ENCODE measurements at regions not wholly inside any gene's neighbourhood (a gene's known extent, or its start where the extent isn't known, plus 50 kb on each side); places are given as distances from the start of the nearest gene placed in this dataset.

DNA sequence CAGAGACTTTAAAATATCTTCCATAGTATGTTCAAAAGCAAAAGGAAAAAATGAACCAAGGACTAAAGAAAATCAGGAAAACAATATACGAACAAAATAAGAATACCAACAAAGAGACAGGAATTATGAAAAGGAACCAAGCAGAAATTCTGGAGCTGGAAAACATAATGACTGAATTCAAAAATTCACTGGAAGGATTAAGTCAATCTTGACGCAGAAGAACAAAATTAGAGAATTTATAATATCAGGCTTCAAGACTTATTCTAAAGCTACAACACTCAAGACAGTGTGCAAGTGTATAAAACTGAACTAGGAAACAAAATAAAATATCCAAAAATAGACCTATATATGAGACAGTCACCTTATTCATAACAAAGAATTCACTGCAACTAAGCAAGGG lies 56.9 kb upstream of the GYPC start:
- no peaks in the 10 kb centered on the region for H3K4me1 ChIP-seq (ENCODE audit: low read length)
- no peak overlapping the region for H3K4me3 ChIP-seq (ENCODE audit: low read length)
- no peaks in the 10 kb centered on the region for H3F3A ChIP-seq (ENCODE audit: insufficient read depth, low read length)
- no peaks in the 10 kb centered on the region for H3K9me3 ChIP-seq (replicated peaks; ENCODE audit: insufficient read depth, low read length)
- no peak overlapping the region for H3K4me2 ChIP-seq (ENCODE audit: low read depth, low read length)
- no peak overlapping the region for H3K9ac ChIP-seq (ENCODE audit: low read length)
- no peak overlapping the region for H3K27ac ChIP-seq (ENCODE audit: low read length)
- no peaks in the 10 kb centered on the region for H4K20me1 ChIP-seq (ENCODE audit: insufficient read depth, low read length)
- no peaks in the 10 kb centered on the region for H3K9me2 ChIP-seq (replicated peaks; ENCODE audit: insufficient read depth, low read length)
- DNase-seq: no peak
- TF ChIP-seq EZH2phosphoT487 (IDR thresholded peaks at IDR 0.05; ENCODE audit: low read length): no peak
- TF ChIP-seq EZH2 (optimal IDR thresholded peaks at IDR 0.05; ENCODE audit: low read depth, low read length): no peak
- TF ChIP-seq, protein P1, sequence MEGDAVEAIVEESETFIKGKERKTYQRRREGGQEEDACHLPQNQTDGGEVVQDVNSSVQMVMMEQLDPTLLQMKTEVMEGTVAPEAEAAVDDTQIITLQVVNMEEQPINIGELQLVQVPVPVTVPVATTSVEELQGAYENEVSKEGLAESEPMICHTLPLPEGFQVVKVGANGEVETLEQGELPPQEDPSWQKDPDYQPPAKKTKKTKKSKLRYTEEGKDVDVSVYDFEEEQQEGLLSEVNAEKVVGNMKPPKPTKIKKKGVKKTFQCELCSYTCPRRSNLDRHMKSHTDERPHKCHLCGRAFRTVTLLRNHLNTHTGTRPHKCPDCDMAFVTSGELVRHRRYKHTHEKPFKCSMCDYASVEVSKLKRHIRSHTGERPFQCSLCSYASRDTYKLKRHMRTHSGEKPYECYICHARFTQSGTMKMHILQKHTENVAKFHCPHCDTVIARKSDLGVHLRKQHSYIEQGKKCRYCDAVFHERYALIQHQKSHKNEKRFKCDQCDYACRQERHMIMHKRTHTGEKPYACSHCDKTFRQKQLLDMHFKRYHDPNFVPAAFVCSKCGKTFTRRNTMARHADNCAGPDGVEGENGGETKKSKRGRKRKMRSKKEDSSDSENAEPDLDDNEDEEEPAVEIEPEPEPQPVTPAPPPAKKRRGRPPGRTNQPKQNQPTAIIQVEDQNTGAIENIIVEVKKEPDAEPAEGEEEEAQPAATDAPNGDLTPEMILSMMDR (IDR thresholded peaks at IDR 0.05; ENCODE audit: low read length): no peak
- H3K79me2 ChIP-seq (ENCODE audit: low read length): no peaks in the 10 kb centered on the region
- no peaks in the 10 kb centered on the region for H3K27me3 ChIP-seq (replicated peaks; ENCODE audit: insufficient read depth, low read length)
- H3K36me3 ChIP-seq (replicated peaks; ENCODE audit: insufficient read depth, low read length): no peaks in the 10 kb centered on the region
- no peak overlapping the region for H2AFZ ChIP-seq (ENCODE audit: low read length)

DNA sequence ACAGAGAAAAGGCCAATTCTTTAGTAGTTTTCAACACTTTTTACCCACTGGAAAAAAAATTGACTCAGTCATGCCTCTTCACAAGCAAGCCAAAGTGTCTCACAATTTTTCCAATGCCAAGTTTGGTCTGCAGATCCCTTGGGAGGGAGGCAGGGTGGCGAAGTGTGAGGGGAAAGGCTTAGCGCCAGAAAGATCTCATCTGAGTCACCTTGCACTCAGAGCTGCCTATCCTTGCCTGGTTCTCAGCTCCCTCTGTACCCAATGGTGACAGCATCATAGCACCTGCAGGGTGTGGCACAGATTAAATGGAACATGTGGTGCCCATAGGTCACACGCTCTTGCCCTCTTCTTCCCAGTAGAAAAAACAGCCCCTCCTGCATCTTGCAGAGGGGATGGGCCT lies 55.2 kb upstream of the GYPC start:
- H3K79me2 ChIP-seq (ENCODE audit: low read length): no peaks in the 10 kb centered on the region
- H2AFZ ChIP-seq (ENCODE audit: low read length): no peak overlapping the region
- H3K4me1 ChIP-seq (ENCODE audit: low read length): no peaks in the 10 kb centered on the region
- no peaks in the 10 kb centered on the region for H4K20me1 ChIP-seq (ENCODE audit: insufficient read depth, low read length)
- H3K9me2 ChIP-seq (replicated peaks; ENCODE audit: insufficient read depth, low read length): no peaks in the 10 kb centered on the region
- H3K36me3 ChIP-seq (replicated peaks; ENCODE audit: insufficient read depth, low read length): no peaks in the 10 kb centered on the region
- no peak overlapping the region for H3K9ac ChIP-seq (ENCODE audit: low read length)
- H3K27ac ChIP-seq (ENCODE audit: low read length): no peak overlapping the region
- H3K27me3 ChIP-seq (replicated peaks; ENCODE audit: insufficient read depth, low read length): no peaks in the 10 kb centered on the region
- no peak overlapping the region for H3K4me3 ChIP-seq (ENCODE audit: low read length)
- no peak for DNase-seq
- H3K9me3 ChIP-seq (replicated peaks; ENCODE audit: insufficient read depth, low read length): no peaks in the 10 kb centered on the region
- TF ChIP-seq EZH2 (optimal IDR thresholded peaks at IDR 0.05; ENCODE audit: low read depth, low read length) (no peak), EZH2phosphoT487 (IDR thresholded peaks at IDR 0.05; ENCODE audit: low read length) (no peak)
- TF ChIP-seq, protein P1 (IDR thresholded peaks at IDR 0.05; ENCODE audit: low read length): no peak
- no peak overlapping the region for H3K4me2 ChIP-seq (ENCODE audit: low read depth, low read length)
- H3F3A ChIP-seq (ENCODE audit: insufficient read depth, low read length): no peaks in the 10 kb centered on the region

DNA sequence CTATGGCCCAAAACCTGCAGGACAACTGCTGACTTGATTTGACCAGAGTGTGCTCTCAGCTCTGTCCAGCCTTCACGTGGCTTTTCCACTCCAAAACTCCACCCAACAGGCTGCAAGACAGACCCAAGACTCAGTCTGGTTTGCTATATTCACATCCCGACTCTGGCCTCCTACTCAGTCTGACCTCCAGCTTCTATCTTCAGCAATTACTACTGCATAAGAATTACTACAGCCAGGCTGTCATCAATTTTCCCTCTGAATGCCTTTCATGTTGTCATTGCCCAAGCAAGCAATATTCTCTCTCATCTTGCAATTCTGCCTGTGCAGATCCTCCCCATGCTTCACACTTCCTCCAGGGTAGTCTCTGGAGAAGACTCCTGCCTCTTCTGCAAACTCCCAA lies 53.6 kb upstream of the GYPC start:
- DNase-seq: no peak
- Histone ChIP-seq H3K9me3 (replicated peaks; ENCODE audit: insufficient read depth, low read length) (no peaks in the 10 kb centered on the region), H4K20me1 (ENCODE audit: insufficient read depth, low read length) (no peaks in the 10 kb centered on the region), H3K36me3 (replicated peaks; ENCODE audit: insufficient read depth, low read length) (no peaks in the 10 kb centered on the region), H3K79me2 (ENCODE audit: low read length) (no peaks in the 10 kb centered on the region), H3F3A (ENCODE audit: insufficient read depth, low read length) (no peaks in the 10 kb centered on the region), H3K27ac (ENCODE audit: low read length) (no peak overlapping the region), H3K9me2 (replicated peaks; ENCODE audit: insufficient read depth, low read length) (no peaks in the 10 kb centered on the region), H2AFZ (ENCODE audit: low read length) (no peak overlapping the region), H3K4me3 (ENCODE audit: low read length) (no peak overlapping the region), H3K4me2 (ENCODE audit: low read depth, low read length) (no peak overlapping the region), H3K4me1 (ENCODE audit: low read length) (no peaks in the 10 kb centered on the region), H3K27me3 (replicated peaks; ENCODE audit: insufficient read depth, low read length) (no peaks in the 10 kb centered on the region), H3K9ac (ENCODE audit: low read length) (no peak overlapping the region)
- TF ChIP-seq, protein P1 (IDR thresholded peaks at IDR 0.05; ENCODE audit: low read length): no peak
- TF ChIP-seq EZH2 (optimal IDR thresholded peaks at IDR 0.05; ENCODE audit: low read depth, low read length) (no peak), EZH2phosphoT487 (IDR thresholded peaks at IDR 0.05; ENCODE audit: low read length) (no peak)
